ENCODE measurements at regions not wholly inside any gene's neighbourhood (a gene's known extent, or its start where the extent isn't known, plus 50 kb on each side); places are given as distances from the start of the nearest gene placed in this dataset.
"Not testable (repeated sequence)": the region's sequence is repeated elsewhere in the genome, so short reads cannot be mapped to it uniquely, and the experiment has no call there.

- BruUV-seq (replicated peaks); POLR2A ChIA-PET; H3K4me1 Mint-ChIP-seq (ENCODE audit: insufficient read depth, unreplicated experiment); CTCF ChIA-PET; H3K27ac Mint-ChIP-seq (ENCODE audit: low read depth, unreplicated experiment); H3K4me3 Mint-ChIP-seq (ENCODE audit: unreplicated experiment); DNase-seq (ENCODE audit: unreplicated experiment); intact Hi-C loops (cut with micrococcal nuclease); H3K9me3 Mint-ChIP-seq (ENCODE audit: unreplicated experiment); H3K36me3 Mint-ChIP-seq (ENCODE audit: insufficient read depth, unreplicated experiment): not testable (repeated sequence)
- H3K27me3 Mint-ChIP-seq (ENCODE audit: insufficient read depth, unreplicated experiment) = peaks cover 47% of the 10 kb centered on the region
Measured at GRCh38 chr7:6882321-6882721, 56.2 kb upstream of the CCZ1B start.

- H3K27ac Mint-ChIP-seq (ENCODE audit: low read depth, unreplicated experiment); H3K36me3 Mint-ChIP-seq (ENCODE audit: insufficient read depth, unreplicated experiment); H3K4me3 Mint-ChIP-seq (ENCODE audit: unreplicated experiment); intact Hi-C loops (cut with micrococcal nuclease); DNase-seq (ENCODE audit: unreplicated experiment); H3K4me1 Mint-ChIP-seq (ENCODE audit: insufficient read depth, unreplicated experiment); CTCF ChIA-PET; POLR2A ChIA-PET; H3K9me3 Mint-ChIP-seq (ENCODE audit: unreplicated experiment); BruUV-seq (replicated peaks): not testable (repeated sequence)
- H3K27me3 Mint-ChIP-seq (ENCODE audit: insufficient read depth, unreplicated experiment) = peaks cover 47% of the 10 kb centered on the region
Measured at GRCh38 chr7:6883756-6884155, 57.7 kb upstream of the CCZ1B start.

- H3K36me3 Mint-ChIP-seq (ENCODE audit: insufficient read depth, unreplicated experiment) = no peaks in the 10 kb centered on the region
- CTCF ChIA-PET = no interaction called here
- intact Hi-C loops (cut with micrococcal nuclease) = no loop called here
- no peak overlapping the region for H3K4me3 Mint-ChIP-seq (ENCODE audit: unreplicated experiment)
- H3K27me3 Mint-ChIP-seq (ENCODE audit: insufficient read depth, unreplicated experiment) = peaks cover 24% of the 10 kb centered on the region
- TF ChIP-seq CTCF (IDR thresholded peaks at IDR 0.05; ENCODE audit: unreplicated experiment) = no peak
- no peaks in the 10 kb centered on the region for H3K4me1 Mint-ChIP-seq (ENCODE audit: insufficient read depth, unreplicated experiment)
- DNase-seq (ENCODE audit: unreplicated experiment) = no peak
- H3K9me3 Mint-ChIP-seq (ENCODE audit: unreplicated experiment) = peaks cover 9% of the 10 kb centered on the region
- POLR2A ChIA-PET = no interaction called here
- no TSS peak for BruUV-seq (replicated peaks)
- no peak overlapping the region for H3K27ac Mint-ChIP-seq (ENCODE audit: low read depth, unreplicated experiment)
Measured at GRCh38 chr7:6886198-6886597, 60.1 kb upstream of the CCZ1B start.

- H3K27me3 Mint-ChIP-seq (ENCODE audit: insufficient read depth, unreplicated experiment); POLR2A ChIA-PET; H3K27ac Mint-ChIP-seq (ENCODE audit: low read depth, unreplicated experiment); intact Hi-C loops (cut with micrococcal nuclease); H3K4me1 Mint-ChIP-seq (ENCODE audit: insufficient read depth, unreplicated experiment); H3K4me3 Mint-ChIP-seq (ENCODE audit: unreplicated experiment); H3K36me3 Mint-ChIP-seq (ENCODE audit: insufficient read depth, unreplicated experiment); DNase-seq (ENCODE audit: unreplicated experiment); BruUV-seq (replicated peaks); H3K9me3 Mint-ChIP-seq (ENCODE audit: unreplicated experiment): not testable (repeated sequence)
- CTCF ChIA-PET = interaction anchor here (0.6 kb wide), 1 partner anchor 40 kb away, joined by 3 read pairs; no protein-coding TSS in a partner anchor
Measured at GRCh38 chr7:6888267-6889045, 62.4 kb upstream of the CCZ1B start.

- peaks cover 2% of the 10 kb centered on the region for H3K27me3 Mint-ChIP-seq (ENCODE audit: insufficient read depth, unreplicated experiment)
- H3K4me1 Mint-ChIP-seq (ENCODE audit: insufficient read depth, unreplicated experiment) = no peaks in the 10 kb centered on the region
- ChIA-PET POLR2A (no interaction called here), CTCF (interaction anchor here (0.6 kb wide), 1 partner anchor 64 kb away, joined by 3 read pairs; no protein-coding TSS in a partner anchor)
- peaks cover 9% of the 10 kb centered on the region for H3K9me3 Mint-ChIP-seq (ENCODE audit: unreplicated experiment)
- intact Hi-C loops (cut with micrococcal nuclease) = no loop called here
- no TSS peak for BruUV-seq (replicated peaks)
- H3K4me3 Mint-ChIP-seq (ENCODE audit: unreplicated experiment) = no peak overlapping the region
- no peak for DNase-seq (ENCODE audit: unreplicated experiment)
- TF ChIP-seq CTCF (IDR thresholded peaks at IDR 0.05; ENCODE audit: unreplicated experiment) = no peak
- no peaks in the 10 kb centered on the region for H3K36me3 Mint-ChIP-seq (ENCODE audit: insufficient read depth, unreplicated experiment)
- no peak overlapping the region for H3K27ac Mint-ChIP-seq (ENCODE audit: low read depth, unreplicated experiment)
Measured at GRCh38 chr7:6889252-6889812, 63.3 kb upstream of the CCZ1B start.

- CTCF ChIA-PET; POLR2A ChIA-PET; BruUV-seq (replicated peaks); DNase-seq (ENCODE audit: unreplicated experiment); H3K27me3 Mint-ChIP-seq (ENCODE audit: insufficient read depth, unreplicated experiment); H3K9me3 Mint-ChIP-seq (ENCODE audit: unreplicated experiment); intact Hi-C loops (cut with micrococcal nuclease); H3K4me1 Mint-ChIP-seq (ENCODE audit: insufficient read depth, unreplicated experiment); H3K27ac Mint-ChIP-seq (ENCODE audit: low read depth, unreplicated experiment); H3K36me3 Mint-ChIP-seq (ENCODE audit: insufficient read depth, unreplicated experiment); H3K4me3 Mint-ChIP-seq (ENCODE audit: unreplicated experiment): not testable (repeated sequence)
Measured at GRCh38 chr7:6902097-6902518, 76.0 kb upstream of the CCZ1B start.

- H3K4me1 Mint-ChIP-seq (ENCODE audit: insufficient read depth, unreplicated experiment); BruUV-seq (replicated peaks); H3K27me3 Mint-ChIP-seq (ENCODE audit: insufficient read depth, unreplicated experiment); H3K9me3 Mint-ChIP-seq (ENCODE audit: unreplicated experiment); intact Hi-C loops (cut with micrococcal nuclease); H3K4me3 Mint-ChIP-seq (ENCODE audit: unreplicated experiment); H3K27ac Mint-ChIP-seq (ENCODE audit: low read depth, unreplicated experiment); H3K36me3 Mint-ChIP-seq (ENCODE audit: insufficient read depth, unreplicated experiment); POLR2A ChIA-PET; DNase-seq (ENCODE audit: unreplicated experiment): not testable (repeated sequence)
- CTCF ChIA-PET = interaction anchor here (1.0 kb wide), 1 partner anchor 13 kb away, joined by 4 read pairs; no protein-coding TSS in a partner anchor
Measured at GRCh38 chr7:6903289-6903688, 77.2 kb upstream of the CCZ1B start.

GRCh38 chr7:6903792-6904191 lies 77.7 kb upstream of the CCZ1B start:
- H3K36me3 Mint-ChIP-seq (ENCODE audit: insufficient read depth, unreplicated experiment); H3K27me3 Mint-ChIP-seq (ENCODE audit: insufficient read depth, unreplicated experiment); BruUV-seq (replicated peaks); H3K27ac Mint-ChIP-seq (ENCODE audit: low read depth, unreplicated experiment); DNase-seq (ENCODE audit: unreplicated experiment); H3K4me3 Mint-ChIP-seq (ENCODE audit: unreplicated experiment); H3K9me3 Mint-ChIP-seq (ENCODE audit: unreplicated experiment); intact Hi-C loops (cut with micrococcal nuclease); CTCF ChIA-PET; POLR2A ChIA-PET; H3K4me1 Mint-ChIP-seq (ENCODE audit: insufficient read depth, unreplicated experiment): not testable (repeated sequence)
